C4-2B (cell line): ENCODE measurements at regions not wholly inside any gene's neighbourhood (a gene's known extent, or its start where the extent isn't known, plus 50 kb on each side); places are given as distances from the start of the nearest gene placed in this dataset.

Experiments used
- CTCF ChIP-seq: fragments of 450-650 bp; conservative IDR thresholded peaks from 2 replicates; pipeline ENCODE4 v1.5.1; 2017; ENCODE audit warnings: mild to moderate bottlenecking
- ZFX ChIP-seq: fragments of 450-650 bp; IDR thresholded peaks from 2 replicates; pipeline ENCODE4 v1.6.1; 2017

GRCh38 chr16:65316808-65317207 is 194.9 kb upstream of the CDH11 start:
- TF ChIP-seq CTCF (no peak), ZFX (no peak)
